ENCODE measurements at regions not wholly inside any gene's neighbourhood (a gene's known extent, or its start where the extent isn't known, plus 50 kb on each side); places are given as distances from the start of the nearest gene placed in this dataset.

GRCh38 chr4:165654556-165654955 lies 218.5 kb upstream of the TLL1 start:
- TF ChIP-seq, protein P1, sequence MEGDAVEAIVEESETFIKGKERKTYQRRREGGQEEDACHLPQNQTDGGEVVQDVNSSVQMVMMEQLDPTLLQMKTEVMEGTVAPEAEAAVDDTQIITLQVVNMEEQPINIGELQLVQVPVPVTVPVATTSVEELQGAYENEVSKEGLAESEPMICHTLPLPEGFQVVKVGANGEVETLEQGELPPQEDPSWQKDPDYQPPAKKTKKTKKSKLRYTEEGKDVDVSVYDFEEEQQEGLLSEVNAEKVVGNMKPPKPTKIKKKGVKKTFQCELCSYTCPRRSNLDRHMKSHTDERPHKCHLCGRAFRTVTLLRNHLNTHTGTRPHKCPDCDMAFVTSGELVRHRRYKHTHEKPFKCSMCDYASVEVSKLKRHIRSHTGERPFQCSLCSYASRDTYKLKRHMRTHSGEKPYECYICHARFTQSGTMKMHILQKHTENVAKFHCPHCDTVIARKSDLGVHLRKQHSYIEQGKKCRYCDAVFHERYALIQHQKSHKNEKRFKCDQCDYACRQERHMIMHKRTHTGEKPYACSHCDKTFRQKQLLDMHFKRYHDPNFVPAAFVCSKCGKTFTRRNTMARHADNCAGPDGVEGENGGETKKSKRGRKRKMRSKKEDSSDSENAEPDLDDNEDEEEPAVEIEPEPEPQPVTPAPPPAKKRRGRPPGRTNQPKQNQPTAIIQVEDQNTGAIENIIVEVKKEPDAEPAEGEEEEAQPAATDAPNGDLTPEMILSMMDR (IDR thresholded peaks at IDR 0.05; ENCODE audit: borderline replicate concordance, control extremely low read depth, extremely low read depth, insufficient read depth, missing control alignments), result no peak
- in situ Hi-C loops (cut with MboI; ENCODE audit: low sequenced_read_pairs, unreplicated experiment), result no loop called here
- no peak for DNase-seq (ENCODE audit: low spot score)

DNA sequence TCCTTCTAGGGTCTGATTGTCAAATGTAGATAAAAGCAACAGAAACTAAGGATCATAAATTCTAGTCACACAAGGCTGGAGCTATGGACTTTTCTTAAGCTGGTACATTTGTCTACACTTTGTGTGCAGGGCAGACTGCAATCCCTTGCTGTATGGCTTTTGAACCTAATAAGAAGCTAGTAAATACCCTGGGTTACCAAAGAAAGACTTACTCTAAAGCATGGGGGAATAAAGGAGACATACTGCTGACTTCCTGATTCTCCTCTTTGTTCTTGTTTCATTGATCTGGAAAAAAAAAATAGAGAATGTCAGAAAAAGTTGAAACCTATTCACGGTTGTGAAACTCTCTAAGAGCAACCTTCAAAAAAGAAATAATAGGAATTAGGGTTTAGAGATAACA lies 216.6 kb upstream of the TLL1 start:
- DNase-seq (ENCODE audit: low spot score), result no peak
- TF ChIP-seq, protein P1 (IDR thresholded peaks at IDR 0.05; ENCODE audit: borderline replicate concordance, control extremely low read depth, extremely low read depth, insufficient read depth, missing control alignments), result no peak
- in situ Hi-C loops (cut with MboI; ENCODE audit: low sequenced_read_pairs, unreplicated experiment), result no loop called here

DNA sequence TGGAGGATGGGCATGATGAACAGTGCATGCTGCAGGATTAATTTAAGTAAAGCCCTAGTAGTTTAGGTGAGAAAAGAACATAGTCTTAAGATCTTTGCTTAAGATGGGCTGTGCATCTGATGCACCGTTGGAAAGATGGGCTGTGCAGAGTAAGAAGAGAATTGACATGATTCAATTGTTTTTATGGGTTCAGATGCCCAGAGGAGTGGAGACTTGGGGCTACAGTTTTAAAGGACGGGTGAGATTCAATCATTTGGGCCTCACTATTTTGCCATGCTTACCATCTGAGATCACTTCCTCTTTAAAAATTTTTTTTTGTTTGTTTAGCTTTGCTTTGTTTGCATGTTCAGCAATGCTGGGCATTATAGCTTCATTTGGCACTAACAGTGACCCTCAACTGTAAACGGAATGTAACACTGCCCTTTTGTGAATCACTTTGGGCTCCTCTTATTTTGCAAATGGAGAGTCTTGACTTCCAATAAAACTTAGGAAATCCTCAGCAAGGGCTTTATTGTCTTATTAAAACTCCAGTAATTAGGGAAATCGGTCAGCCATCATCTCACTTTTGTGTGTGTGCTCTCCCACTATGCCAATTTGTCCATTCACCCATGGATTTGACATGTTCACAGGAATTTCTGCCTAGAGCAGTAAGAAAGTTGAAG lies 216.1 kb upstream of the TLL1 start:
- DNase-seq (ENCODE audit: low spot score), result no peak
- TF ChIP-seq, protein P1 (IDR thresholded peaks at IDR 0.05; ENCODE audit: borderline replicate concordance, control extremely low read depth, extremely low read depth, insufficient read depth, missing control alignments), result no peak
- in situ Hi-C loops (cut with MboI; ENCODE audit: low sequenced_read_pairs, unreplicated experiment), result no loop called here

DNA sequence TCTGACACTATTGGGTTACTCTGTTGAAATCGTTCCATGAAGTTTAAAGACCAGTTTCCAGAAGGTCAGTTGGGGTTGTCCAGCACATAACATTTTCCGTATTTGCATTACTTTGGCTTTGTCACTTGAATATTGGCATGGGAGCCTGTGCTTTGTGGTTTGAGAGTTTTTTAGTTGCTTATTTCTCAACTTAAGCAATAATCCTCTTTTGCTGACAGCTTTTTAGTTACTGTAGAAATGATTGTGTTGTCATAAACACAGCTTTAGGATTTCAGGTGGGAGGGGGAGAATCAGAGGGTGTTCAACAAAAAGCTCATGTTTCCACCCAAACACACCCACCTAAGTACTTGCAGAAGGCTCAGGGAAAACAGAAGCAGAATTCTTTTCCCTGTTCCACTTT lies 210.7 kb upstream of the TLL1 start:
- no peak for DNase-seq (ENCODE audit: low spot score)
- TF ChIP-seq, protein P1 (IDR thresholded peaks at IDR 0.05; ENCODE audit: borderline replicate concordance, control extremely low read depth, extremely low read depth, insufficient read depth, missing control alignments), result no peak

GRCh38 chr4:165663411-165663810 lies 209.6 kb upstream of the TLL1 start:
- DNase-seq (ENCODE audit: low spot score), result no peak
- in situ Hi-C loops (cut with MboI; ENCODE audit: low sequenced_read_pairs, unreplicated experiment), result no loop called here
- TF ChIP-seq, protein P1 (IDR thresholded peaks at IDR 0.05; ENCODE audit: borderline replicate concordance, control extremely low read depth, extremely low read depth, insufficient read depth, missing control alignments), result no peak

More for the DNA sequence above, 210.7 kb upstream of the TLL1 start:
- in situ Hi-C loops (cut with MboI; ENCODE audit: low sequenced_read_pairs, unreplicated experiment), result no loop called here

- in situ Hi-C loops (cut with MboI; ENCODE audit: low sequenced_read_pairs, unreplicated experiment), result no loop called here
- no peak for DNase-seq (ENCODE audit: low spot score)
- TF ChIP-seq, protein P1 (IDR thresholded peaks at IDR 0.05; ENCODE audit: borderline replicate concordance, control extremely low read depth, extremely low read depth, insufficient read depth, missing control alignments), result no peak
Observed at GRCh38 chr4:165666836-165667235, 206.2 kb upstream of the TLL1 start.

Data from GM13976 (cell line).